ENCODE measurements at regions not wholly inside any gene's neighbourhood (a gene's known extent, or its start where the extent isn't known, plus 50 kb on each side); places are given as distances from the start of the nearest gene placed in this dataset.

DNA sequence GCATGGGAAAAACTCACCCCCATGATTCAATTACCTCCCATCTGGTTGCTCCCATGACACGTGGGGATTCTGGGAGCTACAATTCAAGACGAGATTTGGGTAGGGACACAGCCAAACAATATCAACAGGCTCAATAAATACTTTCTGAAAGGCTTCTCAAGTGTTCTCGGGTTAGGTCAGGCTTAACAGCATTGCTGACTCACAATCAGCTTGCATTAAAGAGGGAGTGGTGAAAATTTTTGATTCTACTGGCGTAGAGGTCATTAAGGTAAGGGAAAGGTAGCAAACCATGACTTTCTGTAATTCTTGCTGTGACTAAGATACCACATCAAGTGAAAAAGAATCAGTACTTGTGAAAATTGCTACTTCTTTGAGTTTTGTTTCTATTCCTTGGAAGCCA, 126.4 kb downstream of the JCAD start:
- Histone ChIP-seq H3K9me3 (ENCODE audit: low read length) (no peaks in the 10 kb centered on the region), H3K27me3 (ENCODE audit: control insufficient read depth in 1 of 2, insufficient read depth in 2 of 2, low read length in 2 of 2) (peaks cover 0 to 5% of the 10 kb centered on the region in 2 experiments; a peak in 3 of 5 replicates), H4K20me1 (ENCODE audit: insufficient read depth, low read length) (no peaks in the 10 kb centered on the region), H3K4me2 (ENCODE audit: low read depth, low read length) (no peak overlapping the region), H3K79me2 (ENCODE audit: insufficient read depth, low read length) (no peaks in the 10 kb centered on the region), H3K4me3 (replicated peaks in 1 of 3; ENCODE audit: insufficient read depth in 1 of 3, low read depth in 2 of 3, low read length in 3 of 3) (no peak overlapping the region), H3K9ac (ENCODE audit: insufficient read depth, low read depth, low read length) (no peak overlapping the region), H3K27ac (ENCODE audit: extremely low read length, insufficient read depth, low read length) (no peak overlapping the region), H3K4me1 (ENCODE audit: insufficient read depth, low read length) (no peaks in the 10 kb centered on the region), H2AFZ (ENCODE audit: low read length) (no peak overlapping the region), H3K36me3 (replicated peaks in 1 of 2; ENCODE audit: control insufficient read depth in 1 of 2, insufficient read depth in 2 of 2, low read length in 2 of 2) (no peaks in the 10 kb centered on the region)
- POLR2A ChIA-PET: no interaction called here
- ATAC-seq: no peak
- 12% methylated on average over 4 of the region's 4 CpGs for WGBS (ENCODE audit: low lambda C conversion rate)
- in situ Hi-C loops (cut with HindIII; ENCODE audit: extremely low pct_ligation_motif_present, low pct_unique_long_range_greater_than_20kb) (no loop called here), intact Hi-C loops (cut with micrococcal nuclease; ENCODE audit: unreplicated experiment) (no loop called here)
- CTCF ChIA-PET (ENCODE audit: low intra/inter-chr PET ratio, low total read pairs): no interaction called here
- no TSS peak for BruUV-seq (replicated peaks)
- DNase-seq (ENCODE audit: low spot score): no peak
- TF ChIP-seq, protein P1, sequence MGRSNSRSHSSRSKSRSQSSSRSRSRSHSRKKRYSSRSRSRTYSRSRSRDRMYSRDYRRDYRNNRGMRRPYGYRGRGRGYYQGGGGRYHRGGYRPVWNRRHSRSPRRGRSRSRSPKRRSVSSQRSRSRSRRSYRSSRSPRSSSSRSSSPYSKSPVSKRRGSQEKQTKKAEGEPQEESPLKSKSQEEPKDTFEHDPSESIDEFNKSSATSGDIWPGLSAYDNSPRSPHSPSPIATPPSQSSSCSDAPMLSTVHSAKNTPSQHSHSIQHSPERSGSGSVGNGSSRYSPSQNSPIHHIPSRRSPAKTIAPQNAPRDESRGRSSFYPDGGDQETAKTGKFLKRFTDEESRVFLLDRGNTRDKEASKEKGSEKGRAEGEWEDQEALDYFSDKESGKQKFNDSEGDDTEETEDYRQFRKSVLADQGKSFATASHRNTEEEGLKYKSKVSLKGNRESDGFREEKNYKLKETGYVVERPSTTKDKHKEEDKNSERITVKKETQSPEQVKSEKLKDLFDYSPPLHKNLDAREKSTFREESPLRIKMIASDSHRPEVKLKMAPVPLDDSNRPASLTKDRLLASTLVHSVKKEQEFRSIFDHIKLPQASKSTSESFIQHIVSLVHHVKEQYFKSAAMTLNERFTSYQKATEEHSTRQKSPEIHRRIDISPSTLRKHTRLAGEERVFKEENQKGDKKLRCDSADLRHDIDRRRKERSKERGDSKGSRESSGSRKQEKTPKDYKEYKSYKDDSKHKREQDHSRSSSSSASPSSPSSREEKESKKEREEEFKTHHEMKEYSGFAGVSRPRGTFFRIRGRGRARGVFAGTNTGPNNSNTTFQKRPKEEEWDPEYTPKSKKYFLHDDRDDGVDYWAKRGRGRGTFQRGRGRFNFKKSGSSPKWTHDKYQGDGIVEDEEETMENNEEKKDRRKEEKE (IDR thresholded peaks at IDR 0.05): no peak
- TF ChIP-seq, protein P2, sequence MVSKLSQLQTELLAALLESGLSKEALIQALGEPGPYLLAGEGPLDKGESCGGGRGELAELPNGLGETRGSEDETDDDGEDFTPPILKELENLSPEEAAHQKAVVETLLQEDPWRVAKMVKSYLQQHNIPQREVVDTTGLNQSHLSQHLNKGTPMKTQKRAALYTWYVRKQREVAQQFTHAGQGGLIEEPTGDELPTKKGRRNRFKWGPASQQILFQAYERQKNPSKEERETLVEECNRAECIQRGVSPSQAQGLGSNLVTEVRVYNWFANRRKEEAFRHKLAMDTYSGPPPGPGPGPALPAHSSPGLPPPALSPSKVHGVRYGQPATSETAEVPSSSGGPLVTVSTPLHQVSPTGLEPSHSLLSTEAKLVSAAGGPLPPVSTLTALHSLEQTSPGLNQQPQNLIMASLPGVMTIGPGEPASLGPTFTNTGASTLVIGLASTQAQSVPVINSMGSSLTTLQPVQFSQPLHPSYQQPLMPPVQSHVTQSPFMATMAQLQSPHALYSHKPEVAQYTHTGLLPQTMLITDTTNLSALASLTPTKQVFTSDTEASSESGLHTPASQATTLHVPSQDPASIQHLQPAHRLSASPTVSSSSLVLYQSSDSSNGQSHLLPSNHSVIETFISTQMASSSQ (IDR thresholded peaks at IDR 0.05; ENCODE audit: low read depth): no peak
- TF ChIP-seq, protein P2 (CRISPR knock-in tag; IDR thresholded peaks at IDR 0.05; ENCODE audit: borderline replicate concordance): no peak
- TF ChIP-seq HNRNPLL (IDR thresholded peaks at IDR 0.05; ENCODE audit: low read depth, low read length, poor library complexity, severe bottlenecking) (no peak), SYNCRIP (IDR thresholded peaks at IDR 0.05; ENCODE audit: insufficient read depth, low read depth, low read length) (no peak)
- no peak for FAIRE-seq
